SK-N-SH treated with all-trans-retinoic acid at 6 μM for 48 hours (cell line): ENCODE measurements at regions not wholly inside any gene's neighbourhood (a gene's known extent, or its start where the extent isn't known, plus 50 kb on each side); places are given as distances from the start of the nearest gene placed in this dataset.

Experiments
- ARNTL ChIP-seq: fragments of 450-650 bp; formaldehyde crosslinking; IDR thresholded peaks from 2 replicates; pipeline ENCODE4 v1.5.0; 2020; ENCODE audit warnings: low read depth, mild to moderate bottlenecking, moderate library complexity, borderline replicate concordance
- BACH2 ChIP-seq: fragments of 250-450 bp; sonication (Bioruptor Pico); IDR thresholded peaks from 2 replicates; pipeline ENCODE4 v1.9.0; 2021; ENCODE audit warnings: mild to moderate bottlenecking, borderline replicate concordance
- CREB5 ChIP-seq: fragments of 250-450 bp; sonication (Bioruptor Pico); IDR thresholded peaks from 2 replicates; pipeline ENCODE4 v1.5.1; 2020; ENCODE audit warnings: low read depth, mild to moderate bottlenecking, moderate library complexity
- CSRNP3 ChIP-seq: fragments of 250-450 bp; sonication (Bioruptor Pico); IDR thresholded peaks from 2 replicates; pipeline ENCODE4 v1.5.1; 2021; ENCODE audit warnings: mild to moderate bottlenecking, moderate library complexity
- PATZ1 ChIP-seq: fragments of 250-450 bp; sonication (Bioruptor Pico); IDR thresholded peaks from 2 replicates; pipeline ENCODE4 v1.8.0; 2020; ENCODE audit warnings: mild to moderate bottlenecking, moderate library complexity, borderline replicate concordance
- POU6F1 ChIP-seq: fragments of 250-450 bp; sonication (Bioruptor Pico); IDR thresholded peaks from 2 replicates; pipeline ENCODE4 v1.8.0; 2021; ENCODE audit warnings: low read depth, mild to moderate bottlenecking, moderate library complexity, borderline replicate concordance
- RARB ChIP-seq: fragments of 250-450 bp; sonication (Bioruptor Pico); IDR thresholded peaks from 2 replicates; pipeline ENCODE4 v1.8.0; 2021; ENCODE audit warnings: mild to moderate bottlenecking, moderate library complexity
- ZC3H10 ChIP-seq: fragments of 250-450 bp; sonication (Bioruptor Pico); IDR thresholded peaks from 2 replicates; pipeline ENCODE4 v1.5.1; 2021; ENCODE audit warnings: mild to moderate bottlenecking, moderate library complexity
- ZNF565 ChIP-seq: fragments of 450-650 bp; formaldehyde crosslinking; conservative IDR thresholded peaks from 2 replicates; pipeline ENCODE4 v1.5.0; 2020; ENCODE audit warnings: low read depth, mild to moderate bottlenecking, moderate library complexity

GRCh38 chr12:91272461-91273063 is 89.9 kb upstream of the DCN start:
- TF ChIP-seq RARB (no peak), PATZ1 (CRISPR knock-in tag) (no peak), ARNTL (CRISPR knock-in tag) (no peak), CREB5 (CRISPR knock-in tag) (no peak), CSRNP3 (CRISPR knock-in tag) (no peak), ZC3H10 (CRISPR knock-in tag) (no peak), BACH2 (CRISPR knock-in tag) (no peak), ZNF565 (CRISPR knock-in tag) (no peak), POU6F1 (CRISPR knock-in tag) (no peak)
